ENCODE measurements at regions not wholly inside any gene's neighbourhood (a gene's known extent, or its start where the extent isn't known, plus 50 kb on each side); places are given as distances from the start of the nearest gene placed in this dataset.
"Not testable (repeated sequence)": the region's sequence is repeated elsewhere in the genome, so short reads cannot be mapped to it uniquely, and the experiment has no call there.

- DNase-seq, result no peak
These were observed 174.5 kb upstream of the ADAMTSL1 start for GRCh38 chr9:18299449-18299848.

GRCh38 chr9:18305167-18305806, 168.7 kb upstream of the ADAMTSL1 start:
- not testable (repeated sequence) for DNase-seq

- DNase-seq, result no peak
These were observed 159.6 kb upstream of the ADAMTSL1 start for GRCh38 chr9:18314316-18314715.

GRCh38 chr9:18317896-18318295, 156.1 kb upstream of the ADAMTSL1 start:
- no peak for DNase-seq

GRCh38 chr9:18319918-18320445, 154.0 kb upstream of the ADAMTSL1 start:
- DNase-seq, result no peak

- no peak for DNase-seq
These were observed 148.8 kb upstream of the ADAMTSL1 start for GRCh38 chr9:18324928-18325745.

- not testable (repeated sequence) for DNase-seq
These were observed 148.3 kb upstream of the ADAMTSL1 start for GRCh38 chr9:18325746-18326011.

- DNase-seq, result no peak
These were observed 146.8 kb upstream of the ADAMTSL1 start for GRCh38 chr9:18327121-18327520.

GRCh38 chr9:18330401-18331309, 143.3 kb upstream of the ADAMTSL1 start:
- DNase-seq, result no peak

GRCh38 chr9:18331310-18331684, 142.7 kb upstream of the ADAMTSL1 start:
- no peak for DNase-seq

GRCh38 chr9:18331808-18332209, 142.1 kb upstream of the ADAMTSL1 start:
- DNase-seq, result no peak

- no peak for DNase-seq
These were observed 140.8 kb upstream of the ADAMTSL1 start for GRCh38 chr9:18333157-18333556.

- DNase-seq, result no peak
These were observed 138.1 kb upstream of the ADAMTSL1 start for GRCh38 chr9:18335825-18336224.

GRCh38 chr9:18338042-18338441, 135.9 kb upstream of the ADAMTSL1 start:
- no peak for DNase-seq

GRCh38 chr9:18343784-18344183, 130.2 kb upstream of the ADAMTSL1 start:
- DNase-seq, result no peak

- DNase-seq, result no peak
These were observed 127.2 kb upstream of the ADAMTSL1 start for GRCh38 chr9:18346745-18347144.

GRCh38 chr9:18347386-18348082, 126.4 kb upstream of the ADAMTSL1 start:
- no peak for DNase-seq

- no peak for DNase-seq
These were observed 125.9 kb upstream of the ADAMTSL1 start for GRCh38 chr9:18348083-18348475.

- no peak for DNase-seq
These were observed 124.4 kb upstream of the ADAMTSL1 start for GRCh38 chr9:18349530-18349929.

GRCh38 chr9:18350036-18350435, 123.9 kb upstream of the ADAMTSL1 start:
- no peak for DNase-seq

- no peak for DNase-seq
These were observed 122.9 kb upstream of the ADAMTSL1 start for GRCh38 chr9:18350995-18351595.

- no peak for DNase-seq
These were observed 121.2 kb upstream of the ADAMTSL1 start for GRCh38 chr9:18352711-18353110.

Measured in CD4-positive, alpha-beta T cell treated with Interleukin-4 for 4 hours (primary cell).